Stimulated activated CD8-positive, alpha-beta memory T cell treated with anti-CD3 and anti-CD28 coated beads, Interleukin-12 subunit alpha, Interleukin-12 subunit beta, amount 100 ng/mL, for 1 hour (primary cell): ENCODE measurements at regions not wholly inside any gene's neighbourhood (a gene's known extent, or its start where the extent isn't known, plus 50 kb on each side); places are given as distances from the start of the nearest gene placed in this dataset.
"Not testable (repeated sequence)": the region's sequence is repeated elsewhere in the genome, so short reads cannot be mapped to it uniquely, and the experiment has no call there.

ENCODE experiments used
- DNase-seq: peaks from one replicate; pipeline ENCODE4 v3.0.0-alpha.2; 2020; ENCODE audit warnings: low read depth

GRCh38 chr5:124550731-124551130 lies 195.7 kb downstream of the ZNF608 start:
- DNase-seq: no peak

GRCh38 chr5:124549891-124550436 lies 196.5 kb downstream of the ZNF608 start:
- DNase-seq: no peak

GRCh38 chr5:124546643-124547042 lies 199.8 kb downstream of the ZNF608 start:
- no peak for DNase-seq

GRCh38 chr5:124544366-124545055 lies 201.9 kb downstream of the ZNF608 start:
- no peak for DNase-seq

- DNase-seq: no peak
Observed at GRCh38 chr5:124538931-124539330, 207.5 kb downstream of the ZNF608 start.

- DNase-seq: no peak
Observed at GRCh38 chr5:124538191-124538590, 208.2 kb downstream of the ZNF608 start.

- no peak for DNase-seq
Observed at GRCh38 chr5:124537522-124537921, 208.9 kb downstream of the ZNF608 start.

GRCh38 chr5:124537107-124537506 lies 209.3 kb downstream of the ZNF608 start:
- DNase-seq: no peak

DNA sequence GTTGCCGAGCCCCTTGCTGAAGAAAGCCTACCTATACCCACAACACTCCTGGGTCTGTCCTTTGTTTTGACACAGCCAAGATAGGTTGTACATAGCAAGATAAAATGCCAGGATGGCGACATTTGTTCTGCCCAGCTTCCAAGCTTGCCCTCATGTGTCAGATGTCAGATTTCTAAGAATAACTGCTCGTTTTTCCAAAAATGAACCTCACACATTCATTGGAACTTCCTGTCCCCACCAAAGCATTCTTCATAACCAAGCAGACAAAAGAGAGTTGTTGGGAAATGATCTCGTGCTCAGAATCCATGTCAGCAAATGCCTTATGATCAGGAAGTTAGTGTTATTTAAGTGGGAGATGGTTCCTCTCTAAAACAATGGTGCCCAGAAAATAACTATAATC lies 210.1 kb downstream of the ZNF608 start:
- no peak for DNase-seq

- no peak for DNase-seq
Observed at GRCh38 chr5:124530916-124531315, 215.5 kb downstream of the ZNF608 start.

DNA sequence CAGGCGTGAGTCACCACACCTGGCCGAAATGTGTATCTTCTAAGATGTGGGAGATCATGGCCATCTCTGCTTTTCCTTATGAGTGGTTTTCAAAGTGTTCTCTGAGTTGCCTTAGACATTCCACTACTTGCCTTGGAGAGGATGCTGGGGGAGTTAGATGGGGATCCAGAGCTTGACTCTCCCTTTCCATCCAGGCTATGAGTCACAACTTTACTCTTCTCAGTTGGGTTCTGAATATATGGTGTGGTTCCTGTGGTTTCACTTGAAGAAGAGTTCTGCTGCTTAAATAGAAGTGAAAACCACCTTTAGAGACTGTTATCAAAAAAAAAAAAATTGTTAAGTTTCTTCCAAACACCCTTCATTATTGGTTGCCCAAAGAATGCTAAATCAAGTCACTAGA lies 217.6 kb downstream of the ZNF608 start:
- no peak for DNase-seq

GRCh38 chr5:124527220-124527991 lies 219.0 kb downstream of the ZNF608 start:
- DNase-seq: no peak

- DNase-seq: not testable (repeated sequence)
Observed at GRCh38 chr5:124526079-124526478, 220.4 kb downstream of the ZNF608 start.

DNA sequence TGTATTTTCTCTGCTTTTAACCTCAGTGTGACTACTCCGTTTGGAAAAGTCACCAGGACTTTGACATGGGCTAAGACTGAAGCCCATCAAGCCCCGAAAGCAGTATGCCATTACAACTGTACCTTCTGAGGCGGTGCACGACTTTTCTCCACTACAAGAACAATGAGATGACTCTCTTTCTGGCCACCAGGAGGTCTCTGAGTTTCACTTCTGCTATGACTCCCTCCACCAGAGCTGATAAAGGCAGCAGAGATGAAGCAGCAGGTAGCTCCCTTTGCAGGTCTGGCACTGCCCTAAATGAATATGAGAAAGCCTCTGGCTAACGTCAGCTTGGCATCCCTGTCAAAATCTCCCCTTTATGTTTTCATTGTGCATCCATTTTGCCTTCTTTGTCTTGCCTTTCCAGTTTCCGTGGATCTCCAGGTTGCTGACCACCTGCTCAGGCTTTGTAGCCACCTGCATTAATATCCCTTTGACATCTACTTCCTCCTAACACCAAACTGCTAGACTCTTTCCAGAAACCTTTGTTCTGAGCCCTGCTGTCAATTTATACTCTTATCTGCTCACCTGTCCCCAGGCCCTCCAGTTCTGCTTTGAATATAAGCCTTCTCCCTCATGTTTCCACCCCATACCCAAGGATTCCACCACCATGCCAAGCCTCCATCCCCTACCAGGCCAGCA lies 221.7 kb downstream of the ZNF608 start:
- DNase-seq: no peak

GRCh38 chr5:124523897-124524296 lies 222.5 kb downstream of the ZNF608 start:
- no peak for DNase-seq

DNA sequence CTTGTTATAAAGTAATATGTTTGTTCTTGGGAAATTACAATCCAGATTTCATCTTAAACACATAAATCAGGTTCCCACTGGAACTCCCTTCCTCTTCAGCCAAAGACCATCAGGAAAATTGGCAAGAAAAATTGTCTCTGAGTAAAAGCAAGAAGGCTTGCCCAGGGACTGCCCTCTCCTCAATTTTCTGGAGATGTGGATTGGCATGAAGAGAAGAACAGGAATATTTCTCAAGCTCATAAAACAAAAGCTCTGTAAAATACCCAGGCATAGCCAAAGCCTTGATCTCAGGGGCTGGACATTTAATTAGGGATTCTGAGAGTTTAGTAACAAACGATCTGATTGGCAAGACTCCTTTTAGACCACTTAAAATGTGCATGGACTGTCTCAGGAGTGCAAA lies 223.4 kb downstream of the ZNF608 start:
- DNase-seq: no peak

- DNase-seq: no peak
Observed at GRCh38 chr5:124521461-124522230, 224.8 kb downstream of the ZNF608 start.

DNA sequence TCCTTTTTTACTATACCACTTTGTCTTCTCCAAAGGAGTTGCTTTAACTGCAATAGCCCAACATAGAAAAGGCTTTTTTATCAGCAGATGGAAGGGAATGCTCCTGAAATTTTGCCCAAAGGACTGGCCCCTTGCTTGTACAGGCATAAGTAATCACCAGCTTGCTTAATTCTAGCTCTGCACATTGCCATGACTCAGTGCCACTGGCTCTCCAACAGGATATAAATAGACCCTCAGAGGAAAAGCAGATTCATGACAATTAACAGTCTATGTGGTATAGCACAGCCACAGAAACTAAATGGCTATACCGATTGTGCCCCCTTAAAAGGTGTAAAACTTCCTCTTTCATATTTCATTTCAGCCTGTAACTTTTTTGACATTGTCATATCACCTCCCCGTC lies 227.0 kb downstream of the ZNF608 start:
- DNase-seq: no peak

- DNase-seq: no peak
Observed at GRCh38 chr5:124516567-124516966, 229.9 kb downstream of the ZNF608 start.

DNA sequence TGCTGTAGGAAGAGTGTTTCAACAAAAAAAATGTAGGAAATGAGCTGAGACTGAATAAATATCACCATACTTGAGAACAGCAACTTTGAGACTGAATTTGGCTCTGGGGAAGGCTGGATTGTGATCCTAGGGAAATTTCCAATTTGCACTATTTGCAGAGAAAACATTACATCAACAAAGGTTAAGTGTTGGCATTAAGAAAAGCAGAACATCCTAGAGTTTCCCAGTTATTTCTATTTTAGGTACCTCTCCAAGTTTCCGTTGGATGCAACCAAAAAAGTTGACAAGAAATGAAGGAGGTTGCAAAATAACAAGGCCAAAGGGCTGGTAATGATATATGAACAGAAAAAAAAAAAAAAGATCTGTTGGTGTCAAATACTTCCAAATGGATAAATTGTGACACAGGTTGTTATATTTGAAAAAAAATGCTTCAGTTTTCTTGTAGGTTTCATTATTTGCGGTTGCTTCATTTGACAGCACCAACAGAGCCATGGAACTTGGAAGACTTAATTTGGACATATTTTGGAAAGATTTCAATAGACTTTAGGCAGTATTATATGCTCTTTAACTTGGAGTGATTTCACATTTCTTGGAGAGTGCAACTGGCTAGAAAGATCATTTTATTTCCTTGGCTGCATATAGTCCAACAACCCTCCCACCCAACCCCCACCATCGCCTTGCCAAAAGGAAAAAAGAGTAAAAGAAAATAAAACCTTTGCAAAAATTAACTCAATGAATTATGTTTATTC lies 230.8 kb downstream of the ZNF608 start:
- no peak for DNase-seq

DNA sequence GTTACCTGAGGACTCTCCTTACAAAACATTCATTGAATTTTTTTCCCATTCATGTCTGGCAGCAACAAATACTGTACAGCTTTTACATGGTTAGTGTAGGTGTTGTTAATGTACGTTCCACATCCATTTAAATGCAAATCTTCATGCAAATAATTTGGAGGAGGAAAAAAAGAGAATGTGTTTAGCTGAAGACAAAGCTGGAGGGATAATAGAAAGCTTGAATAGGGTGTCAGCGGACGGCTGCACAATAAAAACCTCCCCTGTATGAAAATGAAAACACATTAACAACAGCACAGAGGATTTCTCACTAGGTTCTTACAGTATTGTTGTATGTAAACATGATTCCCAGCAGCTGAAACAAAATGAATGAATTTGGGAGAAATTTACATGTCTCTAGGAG lies 231.5 kb downstream of the ZNF608 start:
- no peak for DNase-seq
